GM19452 (cell line): ENCODE measurements at regions not wholly inside any gene's neighbourhood (a gene's known extent, or its start where the extent isn't known, plus 50 kb on each side); places are given as distances from the start of the nearest gene placed in this dataset.

Experiments used
- ATAC-seq: cut with Tn5 transposase; IDR thresholded peaks from one replicate; pipeline ENCODE4 v1.9.1; 2021; ENCODE audit not compliant: unreplicated experiment

- no peak for ATAC-seq
These were observed 284.0 kb upstream of the MC4R start for GRCh38 chr18:60656553-60656952.

- no peak for ATAC-seq
These were observed 289.9 kb upstream of the MC4R start for GRCh38 chr18:60662491-60662890.

- ATAC-seq, result no peak
These were observed 290.8 kb upstream of the MC4R start for GRCh38 chr18:60663060-60663989.

GRCh38 chr18:60664736-60665135, 292.2 kb upstream of the MC4R start:
- no peak for ATAC-seq

- no peak for ATAC-seq
These were observed 294.4 kb upstream of the MC4R start for GRCh38 chr18:60667016-60667415.

- ATAC-seq, result no peak
These were observed 296.0 kb upstream of the MC4R start for GRCh38 chr18:60668583-60668982.

GRCh38 chr18:60669938-60670337, 297.4 kb upstream of the MC4R start:
- ATAC-seq, result no peak

GRCh38 chr18:60671021-60671420, 298.4 kb upstream of the MC4R start:
- no peak for ATAC-seq

GRCh38 chr18:60675126-60675525, 302.6 kb upstream of the MC4R start:
- ATAC-seq, result no peak

- no peak for ATAC-seq
These were observed 303.2 kb upstream of the MC4R start for GRCh38 chr18:60675801-60676200.

- ATAC-seq, result no peak
These were observed 304.2 kb upstream of the MC4R start for GRCh38 chr18:60676815-60677214.

GRCh38 chr18:60684843-60685513, 312.4 kb upstream of the MC4R start:
- no peak for ATAC-seq

- no peak for ATAC-seq
These were observed 313.6 kb upstream of the MC4R start for GRCh38 chr18:60686142-60686541.

GRCh38 chr18:60691061-60691460, 318.5 kb upstream of the MC4R start:
- ATAC-seq, result no peak

GRCh38 chr18:60693426-60693825, 320.9 kb upstream of the MC4R start:
- no peak for ATAC-seq

- ATAC-seq, result no peak
These were observed 326.3 kb upstream of the MC4R start for GRCh38 chr18:60698901-60699300.

- ATAC-seq, result no peak
These were observed 350.2 kb upstream of the MC4R start for GRCh38 chr18:60722742-60723141.

GRCh38 chr18:60732143-60732542, 359.6 kb upstream of the MC4R start:
- ATAC-seq, result no peak

GRCh38 chr18:60739212-60739611, 366.6 kb upstream of the MC4R start:
- no peak for ATAC-seq

GRCh38 chr18:60740313-60740712, 367.7 kb upstream of the MC4R start:
- no peak for ATAC-seq

- no peak for ATAC-seq
These were observed 373.9 kb upstream of the MC4R start for GRCh38 chr18:60746491-60746890.

GRCh38 chr18:60746919-60747318, 374.3 kb upstream of the MC4R start:
- ATAC-seq, result no peak
